ENCODE measurements at regions not wholly inside any gene's neighbourhood (a gene's known extent, or its start where the extent isn't known, plus 50 kb on each side); places are given as distances from the start of the nearest gene placed in this dataset.
"Not testable (repeated sequence)": the region's sequence is repeated elsewhere in the genome, so short reads cannot be mapped to it uniquely, and the experiment has no call there.

- ATAC-seq (no peak), DNase-seq (no peak)
- Mint-ChIP-seq H3K4me3 (no peak overlapping the region), H3K36me3 (ENCODE audit: insufficient read depth) (no peaks in the 10 kb centered on the region), H3K9me3 (no peaks in the 10 kb centered on the region), H3K4me1 (ENCODE audit: low read depth) (no peaks in the 10 kb centered on the region), H3K27me3 (ENCODE audit: low read depth) (no peaks in the 10 kb centered on the region)
Measured at GRCh38 chr4:111274486-111274885, 651.6 kb upstream of the PITX2 start.

DNA sequence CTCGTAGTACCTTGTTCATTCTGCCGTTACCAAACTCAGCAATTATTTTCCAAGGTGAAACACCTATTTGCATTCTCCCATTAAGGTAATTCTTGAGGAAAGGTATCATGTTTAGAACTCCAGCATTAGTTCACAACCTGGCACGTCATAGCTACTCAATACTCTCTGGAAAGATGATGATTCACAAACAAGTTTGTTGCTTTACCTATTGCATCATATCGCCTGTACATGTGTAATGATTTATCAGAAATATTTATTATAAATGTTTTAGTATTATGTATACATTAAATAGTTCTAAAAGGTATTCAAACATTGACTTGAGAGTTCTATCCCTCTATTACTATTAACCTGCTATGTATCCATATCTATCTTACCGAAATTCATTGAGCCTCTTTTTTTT, 658.3 kb upstream of the PITX2 start:
- ATAC-seq, result no peak
- no peaks in the 10 kb centered on the region for H3K27me3 Mint-ChIP-seq (ENCODE audit: low read depth)
- no peak for DNase-seq
- H3K4me1 Mint-ChIP-seq (ENCODE audit: low read depth), result no peaks in the 10 kb centered on the region
- no peaks in the 10 kb centered on the region for H3K36me3 Mint-ChIP-seq (ENCODE audit: insufficient read depth)
- no peaks in the 10 kb centered on the region for H3K9me3 Mint-ChIP-seq
- H3K4me3 Mint-ChIP-seq, result no peak overlapping the region

DNA sequence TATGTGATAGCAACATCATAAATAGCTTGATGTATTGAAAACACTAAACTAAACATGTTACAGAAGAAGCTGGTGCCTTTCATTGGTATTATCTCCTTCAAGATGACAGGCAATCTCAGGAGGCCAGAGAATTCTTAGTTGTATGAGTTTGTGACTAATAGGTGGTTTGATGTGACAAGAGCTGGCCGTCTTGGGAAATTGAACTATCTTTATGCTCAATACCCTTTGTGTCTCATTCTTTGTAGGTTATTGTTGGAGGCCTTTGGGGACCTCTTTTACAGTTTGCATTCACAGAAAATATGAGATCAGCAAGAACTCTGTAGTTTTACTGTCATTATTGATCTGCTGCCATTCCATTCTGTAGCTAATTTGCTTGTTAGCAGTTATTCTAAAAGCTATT, 659.2 kb upstream of the PITX2 start:
- ATAC-seq (no peak), DNase-seq (no peak)
- H3K27me3 Mint-ChIP-seq (ENCODE audit: low read depth), result no peaks in the 10 kb centered on the region
- no peaks in the 10 kb centered on the region for H3K9me3 Mint-ChIP-seq
- H3K36me3 Mint-ChIP-seq (ENCODE audit: insufficient read depth), result no peaks in the 10 kb centered on the region
- H3K4me3 Mint-ChIP-seq, result no peak overlapping the region
- no peaks in the 10 kb centered on the region for H3K4me1 Mint-ChIP-seq (ENCODE audit: low read depth)

GRCh38 chr4:111283066-111283677, 660.3 kb upstream of the PITX2 start:
- Mint-ChIP-seq H3K27me3 (ENCODE audit: low read depth) (no peaks in the 10 kb centered on the region), H3K36me3 (ENCODE audit: insufficient read depth) (no peaks in the 10 kb centered on the region), H3K9me3 (no peaks in the 10 kb centered on the region), H3K4me1 (ENCODE audit: low read depth) (no peaks in the 10 kb centered on the region), H3K4me3 (no peak overlapping the region)
- ATAC-seq (no peak), DNase-seq (no peak)

- no peak for ATAC-seq
- DNase-seq, result no peak
- H3K4me1 Mint-ChIP-seq (ENCODE audit: low read depth), result no peaks in the 10 kb centered on the region
- no peaks in the 10 kb centered on the region for H3K27me3 Mint-ChIP-seq (ENCODE audit: low read depth)
- H3K9me3 Mint-ChIP-seq, result peaks cover 7% of the 10 kb centered on the region
- H3K4me3 Mint-ChIP-seq, result no peak overlapping the region
- no peaks in the 10 kb centered on the region for H3K36me3 Mint-ChIP-seq (ENCODE audit: insufficient read depth)
Measured at GRCh38 chr4:111296466-111296865, 673.6 kb upstream of the PITX2 start.

GRCh38 chr4:111303806-111304205, 680.9 kb upstream of the PITX2 start:
- Mint-ChIP-seq H3K4me1 (ENCODE audit: low read depth) (no peaks in the 10 kb centered on the region), H3K4me3 (no peak overlapping the region), H3K9me3 (peaks cover 13% of the 10 kb centered on the region), H3K27me3 (ENCODE audit: low read depth) (no peaks in the 10 kb centered on the region), H3K36me3 (ENCODE audit: insufficient read depth) (no peaks in the 10 kb centered on the region)
- DNase-seq, result no peak
- ATAC-seq, result no peak

GRCh38 chr4:111323496-111323895, 700.6 kb upstream of the PITX2 start:
- Mint-ChIP-seq H3K9me3 (no peaks in the 10 kb centered on the region), H3K36me3 (ENCODE audit: insufficient read depth) (no peaks in the 10 kb centered on the region)
- DNase-seq, result no peak

DNA sequence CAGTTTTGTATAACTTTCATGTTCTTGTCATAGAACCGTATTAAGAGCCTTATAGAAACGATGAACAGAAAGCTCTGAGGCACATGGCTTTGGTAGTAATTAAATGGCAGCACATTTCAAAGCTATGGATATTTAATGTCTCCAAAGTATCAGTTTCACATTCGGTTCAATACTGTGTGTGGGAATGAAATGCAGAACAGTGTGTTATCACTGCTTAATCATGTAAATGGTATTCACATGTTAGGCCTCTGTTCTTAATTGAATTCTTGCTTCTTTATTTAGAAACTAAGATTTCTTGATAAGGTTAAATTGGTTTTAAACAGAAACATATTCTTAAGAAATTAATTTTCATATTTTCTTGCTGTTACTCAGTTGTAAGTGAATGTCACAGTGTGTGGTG, 701.0 kb upstream of the PITX2 start:
- Mint-ChIP-seq H3K4me3 (no peak overlapping the region), H3K4me1 (ENCODE audit: low read depth) (no peaks in the 10 kb centered on the region), H3K36me3 (ENCODE audit: insufficient read depth) (no peaks in the 10 kb centered on the region), H3K9me3 (no peaks in the 10 kb centered on the region), H3K27me3 (ENCODE audit: low read depth) (no peaks in the 10 kb centered on the region)
- ATAC-seq (no peak), DNase-seq (no peak)

More at GRCh38 chr4:111323496-111323895, 700.6 kb upstream of the PITX2 start:
- no peaks in the 10 kb centered on the region for H3K4me1 Mint-ChIP-seq (ENCODE audit: low read depth)
- no peak overlapping the region for H3K4me3 Mint-ChIP-seq
- H3K27me3 Mint-ChIP-seq (ENCODE audit: low read depth), result no peaks in the 10 kb centered on the region
- no peak for ATAC-seq

- Mint-ChIP-seq H3K4me3 (no peak overlapping the region), H3K4me1 (ENCODE audit: low read depth) (no peaks in the 10 kb centered on the region), H3K9me3 (peaks cover 4% of the 10 kb centered on the region), H3K36me3 (ENCODE audit: insufficient read depth) (no peaks in the 10 kb centered on the region), H3K27me3 (ENCODE audit: low read depth) (no peaks in the 10 kb centered on the region)
- no peak for ATAC-seq
- DNase-seq, result no peak
Measured at GRCh38 chr4:111326450-111326849, 703.6 kb upstream of the PITX2 start.

GRCh38 chr4:111330786-111331185, 707.9 kb upstream of the PITX2 start:
- no peak overlapping the region for H3K4me3 Mint-ChIP-seq
- H3K36me3 Mint-ChIP-seq (ENCODE audit: insufficient read depth), result no peaks in the 10 kb centered on the region
- peaks cover 9% of the 10 kb centered on the region for H3K9me3 Mint-ChIP-seq
- no peak for ATAC-seq
- no peaks in the 10 kb centered on the region for H3K4me1 Mint-ChIP-seq (ENCODE audit: low read depth)
- no peaks in the 10 kb centered on the region for H3K27me3 Mint-ChIP-seq (ENCODE audit: low read depth)
- DNase-seq, result no peak

- no peaks in the 10 kb centered on the region for H3K36me3 Mint-ChIP-seq (ENCODE audit: insufficient read depth)
- H3K4me3 Mint-ChIP-seq, result no peak overlapping the region
- ATAC-seq, result no peak
- DNase-seq, result no peak
- H3K9me3 Mint-ChIP-seq, result peaks cover 12% of the 10 kb centered on the region
- H3K27me3 Mint-ChIP-seq (ENCODE audit: low read depth), result no peaks in the 10 kb centered on the region
- H3K4me1 Mint-ChIP-seq (ENCODE audit: low read depth), result no peaks in the 10 kb centered on the region
Measured at GRCh38 chr4:111334361-111334760, 711.5 kb upstream of the PITX2 start.

DNA sequence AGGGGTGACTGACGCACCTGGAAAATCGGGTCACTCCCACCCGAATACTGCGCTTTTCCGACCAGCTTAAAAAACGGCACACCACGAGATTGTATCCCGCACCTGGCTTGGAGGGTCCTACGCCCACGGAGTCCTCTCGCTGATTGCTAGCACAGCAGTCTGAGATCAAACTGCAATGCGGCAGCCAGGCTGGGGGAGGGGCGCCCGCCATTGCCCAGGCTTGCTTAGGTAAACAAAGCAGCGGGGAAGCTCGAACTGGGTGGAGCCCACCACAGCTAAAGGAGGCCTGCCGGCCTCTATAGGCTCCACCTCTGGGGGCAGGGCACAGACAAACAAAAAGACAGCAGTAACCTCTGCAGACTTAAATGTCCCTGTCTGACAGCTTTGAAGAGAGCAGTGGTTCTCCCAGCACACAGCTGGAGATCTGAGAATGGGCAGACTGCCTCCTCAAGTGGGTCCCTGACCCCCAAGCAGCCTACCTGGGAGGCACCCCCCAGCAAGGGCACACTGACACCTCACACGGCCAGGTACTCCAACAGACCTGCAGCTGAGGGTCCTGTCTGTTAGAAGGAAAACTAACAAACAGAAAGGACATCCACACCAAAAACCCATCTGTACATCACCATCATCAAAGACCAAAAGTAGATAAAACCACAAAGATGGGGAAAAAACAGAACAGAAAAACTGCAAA, 714.5 kb upstream of the PITX2 start:
- H3K4me3 Mint-ChIP-seq; H3K36me3 Mint-ChIP-seq (ENCODE audit: insufficient read depth); H3K4me1 Mint-ChIP-seq (ENCODE audit: low read depth); H3K27me3 Mint-ChIP-seq (ENCODE audit: low read depth); DNase-seq; ATAC-seq; H3K9me3 Mint-ChIP-seq: not testable (repeated sequence)

DNA sequence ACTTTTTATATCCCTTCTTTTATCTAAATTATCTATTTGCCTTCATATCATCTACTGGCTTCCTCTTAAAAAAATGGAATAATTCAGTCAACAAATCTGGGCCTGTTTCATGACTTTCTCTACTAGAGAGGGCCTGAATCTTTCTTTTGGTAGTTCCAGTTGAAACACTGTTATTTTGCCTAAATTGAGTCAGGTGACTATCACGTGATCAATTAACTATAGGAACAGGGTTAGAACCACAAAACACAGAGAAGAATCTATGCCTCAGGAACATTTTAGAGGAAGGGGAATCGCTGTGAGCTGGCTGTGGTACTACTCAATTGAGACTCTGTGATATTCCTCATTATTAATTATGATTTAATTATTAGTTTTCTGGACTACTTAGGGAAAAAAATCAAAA, 736.7 kb upstream of the PITX2 start:
- Mint-ChIP-seq H3K27me3 (ENCODE audit: low read depth) (no peaks in the 10 kb centered on the region), H3K4me1 (ENCODE audit: low read depth) (no peaks in the 10 kb centered on the region), H3K4me3 (no peak overlapping the region), H3K9me3 (peaks cover 7% of the 10 kb centered on the region), H3K36me3 (ENCODE audit: insufficient read depth) (no peaks in the 10 kb centered on the region)
- ATAC-seq, result no peak
- no peak for DNase-seq

- Mint-ChIP-seq H3K4me1 (ENCODE audit: low read depth) (no peaks in the 10 kb centered on the region), H3K27me3 (ENCODE audit: low read depth) (no peaks in the 10 kb centered on the region), H3K4me3 (no peak overlapping the region), H3K36me3 (ENCODE audit: insufficient read depth) (no peaks in the 10 kb centered on the region), H3K9me3 (peaks cover 7% of the 10 kb centered on the region)
- ATAC-seq (no peak), DNase-seq (no peak)
Measured at GRCh38 chr4:111360906-111361305, 738.0 kb upstream of the PITX2 start.

GRCh38 chr4:111362941-111363361, 740.1 kb upstream of the PITX2 start:
- no peaks in the 10 kb centered on the region for H3K4me1 Mint-ChIP-seq (ENCODE audit: low read depth)
- ATAC-seq (no peak), DNase-seq (no peak)
- peaks cover 22% of the 10 kb centered on the region for H3K9me3 Mint-ChIP-seq
- H3K4me3 Mint-ChIP-seq, result no peak overlapping the region
- no peaks in the 10 kb centered on the region for H3K36me3 Mint-ChIP-seq (ENCODE audit: insufficient read depth)
- no peaks in the 10 kb centered on the region for H3K27me3 Mint-ChIP-seq (ENCODE audit: low read depth)
